ENCODE measurements at regions not wholly inside any gene's neighbourhood (a gene's known extent, or its start where the extent isn't known, plus 50 kb on each side); places are given as distances from the start of the nearest gene placed in this dataset.

GRCh38 chr7:54690892-54691291, 68.1 kb downstream of the SEC61G start:
- H4K20me1 ChIP-seq (replicated peaks; ENCODE audit: insufficient read depth) = no peaks in the 10 kb centered on the region
- H3K4me1 Mint-ChIP-seq = peaks cover 17% of the 10 kb centered on the region
- H3K9me3 Mint-ChIP-seq = no peaks in the 10 kb centered on the region
- H3F3A ChIP-seq (replicated peaks; ENCODE audit: low read depth) = no peaks in the 10 kb centered on the region
- DNase-seq (ENCODE audit: low spot score) (peak; percentile 40), ATAC-seq (no peak)
- no peak overlapping the region for H3K27ac ChIP-seq (ENCODE audit: low read depth)
- no peaks in the 10 kb centered on the region for H3K79me2 ChIP-seq (replicated peaks; ENCODE audit: insufficient read depth)
- no peaks in the 10 kb centered on the region for H3K36me3 Mint-ChIP-seq (ENCODE audit: low read depth)
- peaks cover 11% of the 10 kb centered on the region for H3K4me1 ChIP-seq (ENCODE audit: insufficient read depth)
- H3K9me2 ChIP-seq (ENCODE audit: insufficient read depth) = no peaks in the 10 kb centered on the region
- TF ChIP-seq JUNB (IDR thresholded peaks at IDR 0.05; ENCODE audit: unreplicated experiment) = no peak
- TF ChIP-seq ZNF462 (CRISPR knock-in tag; IDR thresholded peaks at IDR 0.05) = no peak
- TF ChIP-seq CTCF (conservative IDR thresholded peaks at IDR 0.05; ENCODE audit: low read depth in 2 of 2) = no peak
- TF ChIP-seq ETS1 (IDR thresholded peaks at IDR 0.05) = no peak
- no peak for TF ChIP-seq EZH2phosphoT487 (IDR thresholded peaks at IDR 0.05; ENCODE audit: unreplicated experiment)
- no peak for TF ChIP-seq POLR2AphosphoS5 (IDR thresholded peaks at IDR 0.05; ENCODE audit: low read depth)
- TF ChIP-seq REST (IDR thresholded peaks at IDR 0.05; ENCODE audit: unreplicated experiment) = no peak
- no peak for TF ChIP-seq CREB1 (CRISPR knock-in tag; IDR thresholded peaks at IDR 0.05; ENCODE audit: low read depth)
- no peak for TF ChIP-seq STAT1 (IDR thresholded peaks at IDR 0.05; ENCODE audit: unreplicated experiment)
- no peak for TF ChIP-seq ZNF114 (CRISPR knock-in tag; IDR thresholded peaks at IDR 0.05)
- TF ChIP-seq ZNF331 (CRISPR knock-in tag; IDR thresholded peaks at IDR 0.05; ENCODE audit: low read depth) = no peak
- TF ChIP-seq NANOG (IDR thresholded peaks at IDR 0.05; ENCODE audit: borderline replicate concordance) = no peak
- TF ChIP-seq EZH2 (IDR thresholded peaks at IDR 0.05; ENCODE audit: low read depth, unreplicated experiment) = no peak
- no peaks in the 10 kb centered on the region for H3K36me3 ChIP-seq (ENCODE audit: insufficient read depth)
- no peak overlapping the region for H3K4me3 Mint-ChIP-seq
- H3K27me3 ChIP-seq (ENCODE audit: insufficient read depth) = no peaks in the 10 kb centered on the region
- no peaks in the 10 kb centered on the region for H3K27me3 Mint-ChIP-seq (ENCODE audit: insufficient read depth, low read depth, poor library complexity)
- no peak overlapping the region for H3K27ac Mint-ChIP-seq
- peak overlapping the region; percentile 78 for H2AFZ ChIP-seq
- no peak overlapping the region for H3K4me3 ChIP-seq
- H3K4me2 ChIP-seq = no peak overlapping the region
